ENCODE measurements at regions not wholly inside any gene's neighbourhood (a gene's known extent, or its start where the extent isn't known, plus 50 kb on each side); places are given as distances from the start of the nearest gene placed in this dataset.

- no peak for DNase-seq (ENCODE audit: low spot score)
Observed at GRCh38 chr21:24147674-24148073, 1459.6 kb downstream of the MRPL39 start.

GRCh38 chr21:24131056-24131455 lies 1476.2 kb downstream of the MRPL39 start:
- no peak for DNase-seq (ENCODE audit: low spot score)

GRCh38 chr21:24127651-24128050 lies 1479.6 kb downstream of the MRPL39 start:
- peak; percentile 47 for DNase-seq (ENCODE audit: low spot score)

GRCh38 chr21:24123785-24124184 lies 1483.5 kb downstream of the MRPL39 start:
- no peak for DNase-seq (ENCODE audit: low spot score)

GRCh38 chr21:24118738-24119459 lies 1488.4 kb downstream of the MRPL39 start:
- DNase-seq (ENCODE audit: low spot score), result no peak

- no peak for DNase-seq (ENCODE audit: low spot score)
Observed at GRCh38 chr21:24115141-24115540, 1492.1 kb downstream of the MRPL39 start.

GRCh38 chr21:24112020-24112419 lies 1495.3 kb downstream of the MRPL39 start:
- DNase-seq (ENCODE audit: low spot score), result no peak

GRCh38 chr21:24110846-24111245 lies 1496.4 kb downstream of the MRPL39 start:
- DNase-seq (ENCODE audit: low spot score), result no peak

- peak; percentile 64 for DNase-seq (ENCODE audit: low spot score)
Observed at GRCh38 chr21:24097181-24097580, 1510.1 kb downstream of the MRPL39 start.

- no peak for DNase-seq (ENCODE audit: low spot score)
Observed at GRCh38 chr21:24096651-24097050, 1510.6 kb downstream of the MRPL39 start.

GRCh38 chr21:24093032-24093431 lies 1514.2 kb downstream of the MRPL39 start:
- DNase-seq (ENCODE audit: low spot score), result no peak

GRCh38 chr21:24076179-24076578 lies 1531.1 kb downstream of the MRPL39 start:
- peak; percentile 9 for DNase-seq (ENCODE audit: low spot score)

GRCh38 chr21:24055696-24056095 lies 1551.6 kb downstream of the MRPL39 start:
- DNase-seq (ENCODE audit: low spot score), result no peak

- DNase-seq (ENCODE audit: low spot score), result no peak
Observed at GRCh38 chr21:24050231-24050630, 1557.0 kb downstream of the MRPL39 start.

- no peak for DNase-seq (ENCODE audit: low spot score)
Observed at GRCh38 chr21:24046829-24047443, 1560.3 kb downstream of the MRPL39 start.

GRCh38 chr21:24045775-24046215 lies 1561.5 kb downstream of the MRPL39 start:
- DNase-seq (ENCODE audit: low spot score), result peak; percentile 92

- peak; percentile 2 for DNase-seq (ENCODE audit: low spot score)
Observed at GRCh38 chr21:24045373-24045772, 1561.9 kb downstream of the MRPL39 start.

- DNase-seq (ENCODE audit: low spot score), result no peak
Observed at GRCh38 chr21:24042687-24043086, 1564.6 kb downstream of the MRPL39 start.

GRCh38 chr21:24032709-24033232 lies 1574.5 kb downstream of the MRPL39 start:
- DNase-seq (ENCODE audit: low spot score), result no peak

GRCh38 chr21:24027396-24027795 lies 1579.9 kb downstream of the MRPL39 start:
- DNase-seq (ENCODE audit: low spot score), result no peak

GRCh38 chr21:24025101-24025500 lies 1582.2 kb downstream of the MRPL39 start:
- DNase-seq (ENCODE audit: low spot score), result no peak

GRCh38 chr21:24023936-24024335 lies 1583.3 kb downstream of the MRPL39 start:
- no peak for DNase-seq (ENCODE audit: low spot score)

- no peak for DNase-seq (ENCODE audit: low spot score)
Observed at GRCh38 chr21:24023402-24023801, 1583.9 kb downstream of the MRPL39 start.

Data from umbilical cord (tissue), 1 donor.